PC-3 (cell line): ENCODE measurements at regions not wholly inside any gene's neighbourhood (a gene's known extent, or its start where the extent isn't known, plus 50 kb on each side); places are given as distances from the start of the nearest gene placed in this dataset.

Experiments used
- ATAC-seq: fragments of 200-7000 bp; cut with Tn5 transposase; 2 replicates; pipeline ENCODE4 v1.9.1; 2020; ENCODE audit warnings: mild to moderate bottlenecking, moderate library complexity
- BruUV-seq: library from RNA; stranded (reverse); fragments of 400-500 nt; replicated peaks from 2 replicates; lab custom pipeline; 2021; lab: Mats Ljungman, UMichigan
- CTCF ChIA-PET: fragments of 300-600 bp; sonication (Branson Sonifier 250); formaldehyde crosslinking; loops from one replicate; lab custom pipeline; 2022; ENCODE audit warnings: antibody characterized with exemption; lab: Charles Lee
- POLR2A ChIA-PET: fragments of 300-600 bp; sonication (Branson Sonifier 250); formaldehyde crosslinking; loops from one replicate; lab custom pipeline; 2022; ENCODE audit warnings: antibody characterized with exemption; ENCODE audit not compliant: unreplicated experiment; lab: Charles Lee
- DNase-seq: peaks from one replicate; pipeline ENCODE4 v3.0.0-alpha.2; 2015
- H2AFZ ChIP-seq: fragments of 300-600 bp; sonication (generic); 2 replicates; pipeline ENCODE4 v1.6.0; 2016; ENCODE audit warnings: antibody characterized with exemption, low read length
- H3F3A ChIP-seq: fragments of 300-600 bp; sonication (generic); one replicate; pipeline ENCODE4 v1.6.0; 2017; ENCODE audit warnings: antibody characterized with exemption, low read length, control low read depth, mild to moderate bottlenecking; ENCODE audit not compliant: unreplicated experiment
- H3K27ac ChIP-seq: fragments of 300-600 bp; sonication (generic); 2 replicates; pipeline ENCODE4 v1.5.1; 2016; ENCODE audit warnings: mild to moderate bottlenecking, low read length
- H3K27me3 ChIP-seq: fragments of 300-600 bp; sonication (generic); 2 replicates; pipeline ENCODE4 v1.6.1; 2016; ENCODE audit warnings: low read length, mixed read lengths
- H3K36me3 ChIP-seq: fragments of 300-600 bp; sonication (generic); 2 replicates; pipeline ENCODE4 v1.6.1; 2016; ENCODE audit warnings: low read depth, mixed run types, low read length, mixed read lengths
- H3K4me1 ChIP-seq: fragments of 300-600 bp; sonication (generic); 2 replicates; pipeline ENCODE4 v1.5.1; 2016; ENCODE audit warnings: low read length; ENCODE audit not compliant: insufficient read depth
- H3K4me2 ChIP-seq: fragments of 300-600 bp; sonication (generic); 2 replicates; pipeline ENCODE4 v1.6.0; 2016; ENCODE audit warnings: low read length
- H3K4me3 ChIP-seq: fragments of 300-600 bp; sonication (generic); 2 replicates; pipeline ENCODE4 v1.5.1; 2016; ENCODE audit warnings: mild to moderate bottlenecking, low read length, mixed read lengths
- H3K79me2 ChIP-seq: fragments of 300-600 bp; sonication (generic); 2 replicates; pipeline ENCODE4 v1.6.1; 2017; ENCODE audit warnings: low read length, mixed read lengths
- H3K9ac ChIP-seq: fragments of 300-600 bp; sonication (generic); 2 replicates; pipeline ENCODE4 v1.6.0; 2016; ENCODE audit warnings: mild to moderate bottlenecking, low read length
- H3K9me2 ChIP-seq: fragments of 300-600 bp; sonication (generic); replicated peaks from 2 replicates; pipeline ENCODE4 v1.6.1; 2016; ENCODE audit warnings: mixed run types, low read length, mixed read lengths
- H3K9me3 ChIP-seq: fragments of 300-600 bp; sonication (generic); 2 replicates; pipeline ENCODE4 v1.6.1; 2016; ENCODE audit warnings: low read length, mixed read lengths
- H4K20me1 ChIP-seq: fragments of 300-600 bp; sonication (generic); 2 replicates; pipeline ENCODE4 v1.6.1; 2016; ENCODE audit warnings: low read length, mixed read lengths
- CTCF ChIP-seq: fragments of 300-600 bp; sonication (generic); conservative IDR thresholded peaks from 2 replicates; pipeline ENCODE4 v1.5.1; 2017; ENCODE audit warnings: antibody characterized with exemption, low read depth, mild to moderate bottlenecking, low read length
- EZH2 ChIP-seq: fragments of 300-600 bp; sonication (generic); IDR thresholded peaks from one replicate; pipeline ENCODE4 v1.6.1; 2017; ENCODE audit warnings: antibody characterized with exemption, mild to moderate bottlenecking, low read length; ENCODE audit not compliant: unreplicated experiment
- EZH2phosphoT487 ChIP-seq: fragments of 300-600 bp; sonication (generic); IDR thresholded peaks from 2 replicates; pipeline ENCODE4 v1.6.1; 2018; ENCODE audit warnings: mild to moderate bottlenecking, antibody characterized with exemption, low read length, borderline replicate concordance
- intact Hi-C: fragments of 100-400 bp; cut with micrococcal nuclease; formaldehyde crosslinking; loops from 2 replicates; pipeline ENCODE4 v1.9.0; 2023

- Histone ChIP-seq H3K9ac (no peak overlapping the region), H4K20me1 (no peaks in the 10 kb centered on the region), H3K79me2 (no peaks in the 10 kb centered on the region), H3K27ac (no peak overlapping the region), H3K36me3 (no peaks in the 10 kb centered on the region), H3K9me2 (no peaks in the 10 kb centered on the region), H3K4me3 (no peak overlapping the region), H3K4me1 (peaks cover 4% of the 10 kb centered on the region; the same call in 1 of the 2 replicates), H3K9me3 (no peaks in the 10 kb centered on the region), H3F3A (no peaks in the 10 kb centered on the region), H2AFZ (peak overlapping the region; percentile 56), H3K4me2 (no peak overlapping the region), H3K27me3 (no peaks in the 10 kb centered on the region)
- TF ChIP-seq EZH2, result no peak
- TF ChIP-seq EZH2phosphoT487, result no peak
- no peak for TF ChIP-seq CTCF
- ChIA-PET POLR2A (no interaction called here), CTCF (no interaction called here)
- ATAC-seq (no peak), DNase-seq (no peak)
- intact Hi-C loops, result no loop called here
- no TSS peak for BruUV-seq
These were observed 219.5 kb upstream of the TANK start for GRCh38 chr2:160940699-160941098.

- peaks cover 4% of the 10 kb centered on the region; the same call in 1 of the 2 replicates for H3K4me1 ChIP-seq
- no TSS peak for BruUV-seq
- H3K9me3 ChIP-seq, result no peaks in the 10 kb centered on the region
- intact Hi-C loops, result no loop called here
- H3K9ac ChIP-seq, result no peak overlapping the region
- no peaks in the 10 kb centered on the region for H4K20me1 ChIP-seq
- H2AFZ ChIP-seq, result peak overlapping the region; percentile 56
- H3F3A ChIP-seq, result no peaks in the 10 kb centered on the region
- ChIA-PET CTCF (no interaction called here), POLR2A (no interaction called here)
- TF ChIP-seq CTCF (no peak), EZH2phosphoT487 (no peak), EZH2 (no peak)
- H3K27ac ChIP-seq, result no peak overlapping the region
- no peak overlapping the region for H3K4me2 ChIP-seq
- H3K9me2 ChIP-seq, result no peaks in the 10 kb centered on the region
- H3K79me2 ChIP-seq, result no peaks in the 10 kb centered on the region
- H3K36me3 ChIP-seq, result no peaks in the 10 kb centered on the region
- no peaks in the 10 kb centered on the region for H3K27me3 ChIP-seq
- DNase-seq (no peak), ATAC-seq (no peak)
- no peak overlapping the region for H3K4me3 ChIP-seq
These were observed 218.9 kb upstream of the TANK start for GRCh38 chr2:160941290-160941846.

- intact Hi-C loops, result no loop called here
- Histone ChIP-seq H3K36me3 (no peaks in the 10 kb centered on the region), H2AFZ (no peak overlapping the region), H3K4me3 (no peak overlapping the region), H3F3A (no peaks in the 10 kb centered on the region), H3K9ac (no peak overlapping the region), H3K27me3 (no peaks in the 10 kb centered on the region), H3K27ac (no peak overlapping the region), H3K79me2 (no peaks in the 10 kb centered on the region), H3K9me2 (no peaks in the 10 kb centered on the region), H3K4me2 (no peak overlapping the region), H3K4me1 (peaks cover 4% of the 10 kb centered on the region; the same call in 1 of the 2 replicates), H4K20me1 (no peaks in the 10 kb centered on the region), H3K9me3 (no peaks in the 10 kb centered on the region)
- ATAC-seq (no peak), DNase-seq (no peak)
- no TSS peak for BruUV-seq
- TF ChIP-seq CTCF (no peak), EZH2 (no peak), EZH2phosphoT487 (no peak)
- CTCF ChIA-PET, result no interaction called here
- POLR2A ChIA-PET, result no interaction called here
These were observed 217.6 kb upstream of the TANK start for GRCh38 chr2:160942476-160943142.
